Limb (tissue), 2 donors: ENCODE measurements at regions not wholly inside any gene's neighbourhood (a gene's known extent, or its start where the extent isn't known, plus 50 kb on each side); places are given as distances from the start of the nearest gene placed in this dataset.

ENCODE experiments used
- DNase-seq, 2 donors: peaks; one replicate each; pipeline ENCODE4 v3.0.0-alpha.2; 2016; ENCODE audit errors: extremely low spot score in 2 of 2

DNA sequence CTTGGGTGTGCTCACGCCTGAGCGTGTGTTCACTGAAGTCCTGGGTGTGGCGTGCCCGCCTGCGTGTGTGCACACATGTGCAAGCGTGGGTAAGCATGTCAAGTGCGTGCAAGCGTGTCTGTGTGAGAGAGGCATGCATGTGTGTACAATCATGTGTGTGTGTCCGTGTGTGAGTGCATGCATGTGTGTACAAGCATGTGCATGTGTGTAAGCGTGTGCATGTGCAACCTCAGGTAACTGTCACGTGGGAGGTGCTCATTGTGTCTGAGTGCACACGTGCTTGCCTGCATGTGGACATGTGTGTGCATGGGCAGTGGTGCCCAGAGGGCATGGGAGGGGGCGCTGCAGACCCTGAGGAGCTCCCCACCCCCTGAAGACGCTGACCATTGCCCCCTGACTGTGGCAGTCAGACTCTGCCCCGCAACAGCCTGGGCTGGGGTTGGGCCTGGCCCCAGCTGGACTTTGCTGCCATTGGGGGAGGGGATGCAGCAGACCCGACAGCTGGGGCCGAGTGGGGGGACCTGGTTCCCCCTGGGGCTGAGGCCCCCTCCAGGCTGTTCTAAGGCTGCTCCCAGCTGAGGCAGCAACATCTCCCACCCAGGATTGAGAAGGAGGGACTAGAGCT is 88.1 kb downstream of the UNCX start:
- DNase-seq = peak in 1 of 2 donors; percentile 37

- DNase-seq = peak in 1 of 2 donors; percentile 44
These were observed 89.0 kb downstream of the UNCX start for GRCh38 chr7:1321411-1322239.

DNA sequence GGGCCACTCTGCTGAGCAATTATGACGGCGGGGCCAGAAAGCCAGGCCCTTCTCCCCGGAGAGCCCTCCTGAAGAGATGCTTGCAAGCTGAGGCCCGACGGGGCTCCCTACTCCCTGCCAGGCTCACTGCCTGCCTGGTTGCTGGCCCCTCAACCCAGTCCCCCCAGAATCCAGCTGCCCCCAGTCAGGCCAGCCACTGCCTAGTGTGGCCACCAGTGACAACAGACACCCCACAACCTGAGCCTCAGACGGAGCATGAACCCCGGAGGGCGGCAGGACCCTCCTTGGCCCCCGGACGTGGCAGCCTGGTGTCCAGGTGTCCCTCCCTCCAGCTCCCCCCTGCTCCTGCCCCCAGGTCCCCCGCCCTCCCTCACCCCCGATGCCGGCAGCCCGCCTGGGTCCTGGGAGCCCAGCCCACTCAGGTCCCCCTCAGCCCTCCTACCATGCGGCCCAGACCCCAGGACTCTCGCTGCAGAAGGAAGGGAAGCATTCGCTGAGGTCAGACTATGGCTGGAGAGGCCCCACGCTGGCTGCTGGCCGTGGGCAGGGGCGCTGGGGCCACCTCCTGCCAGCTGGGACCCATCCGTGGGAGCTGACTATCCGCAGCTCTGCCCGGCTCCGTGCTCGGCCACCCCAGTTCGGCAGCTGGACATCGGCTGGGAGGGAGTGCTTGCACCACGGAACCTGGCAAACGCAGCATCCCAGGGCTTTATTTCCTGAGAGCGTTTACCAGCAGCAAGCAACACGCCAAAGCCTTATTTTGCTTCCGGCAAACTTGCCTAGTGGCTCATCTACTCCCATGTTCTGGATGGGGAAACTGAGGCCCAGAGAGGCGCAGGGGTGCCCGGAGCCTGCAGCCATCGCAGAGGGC is 89.8 kb downstream of the UNCX start:
- no peak for DNase-seq

GRCh38 chr7:1323178-1324027 is 90.7 kb downstream of the UNCX start:
- peak; percentile 68 to 84 for DNase-seq

DNA sequence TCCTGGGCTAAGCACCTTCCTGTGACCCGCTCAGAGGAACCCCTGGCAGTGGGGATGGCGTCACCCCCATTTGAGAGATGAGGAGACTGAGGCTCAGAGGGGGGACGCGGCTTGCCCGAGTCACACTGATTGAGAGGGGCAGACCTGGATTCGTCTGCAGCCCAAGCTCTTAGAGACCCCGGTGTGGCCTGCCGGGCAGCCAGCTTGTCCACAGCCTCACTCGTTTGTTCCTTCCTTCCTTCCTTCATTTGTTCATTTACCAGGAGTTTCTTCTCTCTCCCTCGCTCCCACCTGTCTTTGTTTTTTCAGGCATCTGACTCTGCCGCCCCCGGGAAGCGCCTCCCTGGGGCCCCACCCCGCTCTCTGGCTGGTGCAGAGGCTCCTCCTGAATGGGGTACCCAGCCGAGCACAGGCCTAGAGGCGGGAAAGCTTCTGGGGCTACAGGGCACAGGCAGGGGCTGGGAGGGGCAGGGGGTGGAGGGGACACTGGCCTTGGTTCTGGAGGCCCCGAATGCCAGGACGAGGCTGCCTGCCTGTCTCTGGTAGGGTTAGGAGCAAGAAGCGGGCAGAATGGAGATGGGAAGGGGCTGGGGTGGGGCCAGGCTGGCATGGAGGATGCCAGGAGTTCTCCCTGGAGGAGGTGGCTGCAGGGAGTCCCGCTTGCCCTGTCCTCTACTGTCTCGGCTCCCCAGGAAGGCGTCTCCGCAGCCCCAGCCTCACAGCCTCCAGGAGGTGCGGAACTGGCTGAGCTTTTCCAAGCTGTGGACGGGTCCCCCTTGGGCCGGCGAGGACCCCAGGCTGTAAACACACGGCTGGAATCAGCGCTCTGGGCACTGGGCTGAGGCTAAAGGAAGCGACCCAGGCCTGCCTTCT is 91.6 kb downstream of the UNCX start:
- peak in 1 of 2 donors; percentile 42 for DNase-seq

- peak in 1 of 2 donors; percentile 40 for DNase-seq
These were observed 92.6 kb downstream of the UNCX start for GRCh38 chr7:1325246-1325645.

DNA sequence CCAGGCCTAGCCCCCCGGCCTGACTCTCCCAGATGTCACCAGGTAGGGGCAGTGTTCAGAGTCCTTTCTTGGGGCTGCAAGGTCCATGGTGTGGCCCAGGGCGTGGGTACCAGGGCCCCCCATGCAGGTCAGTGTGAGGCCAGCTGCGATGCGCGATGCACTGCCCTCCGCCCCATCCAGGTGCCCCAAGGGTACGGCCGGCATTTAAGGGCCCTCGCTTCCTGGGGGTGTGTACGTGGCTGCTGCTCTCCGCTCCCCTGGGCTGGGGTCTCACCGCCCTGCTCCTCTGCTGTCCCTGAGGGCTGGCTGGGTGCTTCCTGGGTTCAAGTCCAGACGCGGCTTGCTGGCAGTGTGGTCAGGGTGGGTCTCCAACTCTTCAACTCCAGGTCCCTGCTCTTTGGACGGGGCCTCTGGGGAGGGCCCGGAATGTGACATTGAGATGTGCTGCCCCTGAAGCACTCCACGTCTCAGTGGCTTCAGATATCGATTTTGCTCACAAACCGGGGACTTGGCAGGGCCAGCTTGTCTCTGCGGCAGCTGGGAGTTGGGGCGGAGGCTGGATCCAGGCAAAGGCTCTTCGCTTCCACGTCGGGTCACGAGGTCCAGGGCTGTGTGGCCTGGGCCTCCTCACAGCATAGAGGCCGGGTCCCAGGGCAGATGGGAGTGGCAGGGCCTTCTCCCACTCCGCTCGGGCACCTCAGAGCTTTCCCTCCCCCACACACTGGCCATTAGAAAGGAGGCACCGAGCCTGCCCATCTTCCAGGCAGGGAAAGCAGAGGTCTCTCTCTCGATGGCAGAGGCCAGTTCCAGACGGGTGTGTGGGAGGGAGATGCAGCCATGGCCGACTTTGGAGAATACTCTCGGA is 93.2 kb downstream of the UNCX start:
- DNase-seq = no peak

- DNase-seq = no peak
These were observed 93.8 kb downstream of the UNCX start for GRCh38 chr7:1326511-1326785.

DNA sequence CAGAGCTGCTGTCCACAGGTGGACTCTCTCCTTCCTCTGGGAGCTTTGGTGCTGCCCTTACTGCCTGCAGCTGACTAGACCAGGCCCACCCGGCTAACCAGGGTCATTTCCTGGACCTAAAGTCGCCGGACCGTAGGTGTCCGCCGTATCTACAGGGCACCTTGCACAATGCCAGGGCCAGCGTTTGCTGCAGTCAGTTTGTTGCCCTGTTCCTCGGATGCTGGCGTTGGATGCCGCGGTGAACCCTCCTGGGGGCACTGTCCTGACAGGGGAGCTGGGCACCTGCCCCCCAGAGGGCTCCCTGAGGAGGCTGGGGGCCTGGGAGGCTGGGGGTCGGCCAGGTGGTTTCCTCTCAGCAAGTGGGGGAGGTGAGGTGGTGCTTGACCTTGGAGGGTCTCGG is 96.6 kb downstream of the UNCX start:
- no peak for DNase-seq

GRCh38 chr7:1329966-1330800 is 97.5 kb downstream of the UNCX start:
- peak in 1 of 2 donors; percentile 35 for DNase-seq

DNA sequence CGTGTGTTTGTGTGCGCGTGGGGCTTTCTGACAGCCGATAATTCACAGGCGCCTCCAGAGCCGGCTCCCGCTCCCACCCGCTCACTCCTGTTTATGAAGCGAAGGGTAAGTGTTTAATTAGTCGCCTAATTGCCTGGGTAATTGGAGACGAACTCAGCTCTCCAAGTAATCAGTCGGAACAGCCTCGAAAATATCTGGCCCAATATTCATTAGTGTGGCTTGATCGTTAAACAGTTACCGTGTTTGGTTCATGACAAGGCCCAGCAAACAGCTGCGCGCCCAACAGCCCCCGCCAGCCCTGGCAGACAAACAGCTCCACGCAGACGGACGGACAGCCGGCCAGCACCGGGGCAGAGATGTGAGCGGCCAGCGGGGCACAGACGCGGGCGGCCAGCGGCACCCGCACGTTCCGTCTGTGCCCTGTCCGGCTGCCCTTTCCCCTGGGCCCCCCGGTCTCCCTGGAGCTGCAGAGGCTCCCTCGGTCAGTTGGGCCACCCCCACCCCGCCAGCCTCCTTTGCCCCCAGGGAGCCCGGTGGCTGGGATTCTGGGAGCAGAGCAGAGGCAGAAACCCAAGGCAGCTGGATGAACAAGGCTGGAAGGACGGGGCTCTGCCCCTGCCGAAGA is 98.2 kb downstream of the UNCX start:
- DNase-seq = peak in 1 of 2 donors; percentile 37

DNA sequence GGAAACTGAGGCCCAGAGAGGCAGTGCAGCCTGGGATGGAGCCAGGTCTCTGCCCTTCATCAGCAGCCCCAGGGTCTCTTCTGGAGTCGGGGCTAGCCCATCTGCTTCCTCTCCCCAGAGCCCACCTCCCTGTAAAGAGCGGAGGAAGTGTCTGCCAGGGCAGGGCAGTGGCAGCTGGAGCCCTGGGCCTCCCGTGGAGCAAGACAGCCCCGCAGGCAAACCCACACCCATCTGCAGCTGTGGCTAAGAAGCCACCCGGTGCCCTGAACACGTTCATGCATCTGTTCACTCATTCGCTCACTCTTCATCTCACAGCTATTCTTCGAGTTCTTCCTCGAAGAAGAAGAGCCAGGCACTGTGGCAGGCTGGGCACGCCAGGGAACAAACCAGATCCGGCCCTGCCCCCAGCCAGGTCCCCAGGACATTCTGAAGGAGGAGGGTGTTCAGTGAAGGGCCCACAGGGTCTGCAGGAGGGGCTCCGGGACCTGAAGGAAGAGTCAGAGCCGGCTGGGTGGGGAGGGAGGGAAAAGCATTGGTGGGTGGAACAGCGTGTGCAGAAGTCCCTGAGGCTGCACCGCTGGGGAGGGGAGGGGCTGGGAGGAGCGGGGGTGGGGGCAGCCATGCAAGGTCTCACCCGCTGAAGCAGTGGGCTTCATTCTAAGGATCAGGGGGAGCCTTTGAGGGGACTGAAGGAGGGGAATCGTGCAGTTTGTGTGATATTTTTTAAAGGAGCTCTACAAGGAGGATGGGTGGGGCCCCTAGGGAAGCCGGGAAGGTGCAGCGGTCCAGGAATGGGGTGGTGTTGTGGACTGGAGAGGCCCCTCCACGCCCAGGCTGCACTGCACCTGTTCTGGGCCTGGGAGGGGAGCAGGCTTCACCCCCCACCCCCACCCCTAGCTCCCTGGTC is 99.1 kb downstream of the UNCX start:
- DNase-seq = peak in 1 of 2 donors; percentile 45

DNA sequence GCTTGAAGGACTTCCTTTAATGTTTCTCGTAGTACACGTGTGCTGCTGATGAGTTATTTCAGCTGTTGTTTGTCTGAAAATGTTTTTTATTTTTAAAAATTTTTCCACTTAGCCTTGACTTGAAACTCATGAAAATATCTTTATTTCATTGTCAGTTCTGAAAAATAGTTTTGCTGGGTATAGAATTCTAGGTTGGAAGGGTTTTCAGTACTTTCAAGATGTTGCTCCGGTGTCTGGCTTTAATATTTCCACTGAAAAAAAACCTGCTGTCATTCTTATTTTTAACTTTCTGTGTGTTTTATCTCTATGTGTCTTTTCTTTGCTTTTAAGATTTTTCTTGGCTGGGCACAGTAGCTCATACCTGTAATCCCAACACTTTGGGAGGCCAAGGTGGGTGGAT is 103.8 kb downstream of the UNCX start:
- DNase-seq = no peak

DNA sequence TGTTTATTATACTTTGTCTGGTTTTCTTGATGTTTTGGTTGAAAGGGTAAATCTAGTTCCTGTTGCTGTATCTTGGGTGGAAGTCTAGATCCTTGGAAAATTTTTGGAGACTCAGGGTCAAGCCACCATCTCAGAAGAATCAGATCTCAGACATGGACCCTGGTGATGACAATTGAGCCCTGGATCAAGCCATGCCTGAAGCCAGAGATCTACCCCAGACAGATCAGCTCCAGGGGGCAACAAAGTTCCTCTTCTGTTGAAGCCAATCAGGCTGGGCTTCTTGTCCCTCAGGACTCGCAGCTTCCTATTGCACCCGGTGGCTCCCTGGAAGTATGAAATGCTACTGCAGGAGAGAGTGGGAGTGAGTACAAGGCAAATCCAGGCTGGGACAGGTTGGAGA is 106.9 kb downstream of the UNCX start:
- no peak for DNase-seq

- DNase-seq = no peak
These were observed 107.4 kb downstream of the UNCX start for GRCh38 chr7:1340031-1340430.

DNA sequence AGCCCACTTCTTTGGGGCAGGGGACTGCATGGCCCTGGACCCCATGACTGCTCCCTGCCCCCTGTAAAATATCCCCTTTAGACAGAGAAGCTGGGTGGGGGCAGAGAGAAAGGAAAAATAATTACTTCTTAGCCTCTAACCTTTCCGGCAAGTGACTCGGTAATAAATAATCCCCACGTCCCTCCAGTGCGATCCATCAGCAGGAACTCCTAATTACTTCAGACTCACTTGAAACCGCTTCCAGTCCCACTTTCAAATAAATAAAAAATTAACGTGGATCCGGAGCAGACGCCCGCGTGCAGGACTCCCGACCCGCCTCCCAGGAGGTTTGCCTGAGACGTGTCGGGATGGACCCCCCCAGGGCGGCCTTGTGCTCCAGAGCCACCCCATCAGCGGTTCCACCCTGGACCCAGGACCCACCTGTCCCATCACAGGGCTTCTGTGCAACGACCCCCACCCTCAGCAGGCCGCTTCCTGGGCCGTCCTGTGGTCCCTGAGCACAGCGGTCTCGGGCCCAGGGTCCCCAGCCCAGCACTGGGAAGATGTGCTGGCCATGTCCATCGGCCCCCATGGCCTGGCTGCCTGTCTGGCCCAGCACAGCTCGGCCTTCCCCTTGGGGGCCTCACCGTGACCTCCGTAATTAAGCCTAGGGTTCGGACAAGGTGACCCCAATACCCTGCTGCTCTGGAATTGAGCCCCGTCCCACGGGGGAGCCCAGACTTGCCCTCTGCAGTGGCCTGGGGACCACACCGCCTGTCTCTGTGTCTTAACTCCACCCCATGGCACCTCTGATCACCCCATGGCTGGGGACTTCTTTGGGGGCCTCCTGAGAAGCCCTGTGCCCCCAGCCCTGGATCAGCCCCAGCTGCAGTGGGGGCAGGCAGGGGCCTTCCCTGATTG is 108.0 kb downstream of the UNCX start:
- no peak for DNase-seq
